Activated CD4-positive, alpha-beta T cell treated with anti-CD3 and anti-CD28 coated beads, Interleukin-2, amount 50 U/mL, for 1 hour (primary cell): ENCODE measurements at regions not wholly inside any gene's neighbourhood (a gene's known extent, or its start where the extent isn't known, plus 50 kb on each side); places are given as distances from the start of the nearest gene placed in this dataset.

Source experiments
- DNase-seq: peaks from one replicate; pipeline ENCODE4 v3.0.0-alpha.2; 2020

DNA sequence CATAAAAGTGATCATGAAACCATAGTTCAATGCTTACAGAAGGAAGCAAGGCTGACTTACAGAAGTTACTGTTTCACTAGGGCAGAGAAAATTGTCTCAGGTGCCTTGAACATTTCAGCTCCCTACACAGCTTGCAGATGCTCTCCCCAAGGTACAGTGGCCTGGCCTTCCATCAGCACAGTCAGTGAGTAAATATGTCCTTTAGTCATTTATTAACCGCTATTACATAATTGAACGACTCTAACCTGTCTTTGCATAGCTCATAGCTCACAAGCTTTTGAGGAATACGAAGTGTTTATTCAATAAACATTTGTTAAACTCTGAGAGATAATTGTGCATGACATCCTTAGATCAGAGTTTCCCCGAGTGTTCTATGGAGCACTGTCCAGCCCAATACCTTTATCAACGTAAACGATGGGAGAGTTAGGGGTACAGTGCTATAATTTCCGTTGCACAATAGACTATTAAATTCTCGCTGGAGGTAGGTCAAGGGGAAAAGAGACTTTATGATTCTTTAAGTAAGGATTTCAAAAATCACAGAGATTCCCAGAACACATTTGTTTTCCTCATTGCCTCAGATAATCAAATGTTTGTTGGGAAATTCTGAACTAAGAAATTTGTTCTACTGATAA is 677.8 kb downstream of the TSN start:
- no peak for DNase-seq

DNA sequence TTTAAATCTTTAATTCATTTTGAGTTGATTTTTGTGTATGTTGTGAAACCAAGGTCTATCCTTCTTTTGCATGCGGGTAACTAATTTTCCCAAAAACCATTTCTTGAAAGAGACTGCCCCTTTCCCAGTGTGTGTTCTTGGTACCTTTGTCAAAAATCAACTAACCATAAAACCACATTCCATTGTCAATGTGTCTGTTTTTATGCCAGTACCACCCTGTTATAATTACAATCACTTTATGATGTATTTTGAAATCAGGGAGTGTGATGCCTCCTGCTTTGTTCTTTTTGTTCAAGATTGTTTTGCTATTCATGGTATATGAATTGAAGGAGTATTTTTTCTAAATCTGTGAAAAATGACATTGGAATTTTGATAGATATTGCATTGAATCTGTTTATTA is 689.6 kb downstream of the TSN start:
- DNase-seq = no peak

DNA sequence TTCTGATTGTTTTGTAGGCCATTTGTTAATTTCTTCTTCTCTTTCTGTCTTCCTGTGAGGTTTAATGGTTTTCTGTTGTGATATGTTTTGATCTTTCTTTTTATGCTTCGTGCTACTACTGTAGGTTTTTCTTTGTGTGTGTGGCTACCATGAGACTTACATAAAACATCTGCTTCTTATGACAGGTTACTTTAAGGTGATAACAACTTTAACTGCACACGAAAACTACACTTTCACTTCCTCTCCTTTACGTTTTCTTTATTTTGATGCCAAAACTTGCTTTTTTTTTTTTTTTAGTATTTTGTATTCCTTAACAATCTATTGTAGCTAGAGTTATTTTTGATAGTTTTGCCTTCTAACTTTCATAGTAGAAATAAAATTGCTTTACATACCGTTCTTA is 691.3 kb downstream of the TSN start:
- DNase-seq = no peak

DNA sequence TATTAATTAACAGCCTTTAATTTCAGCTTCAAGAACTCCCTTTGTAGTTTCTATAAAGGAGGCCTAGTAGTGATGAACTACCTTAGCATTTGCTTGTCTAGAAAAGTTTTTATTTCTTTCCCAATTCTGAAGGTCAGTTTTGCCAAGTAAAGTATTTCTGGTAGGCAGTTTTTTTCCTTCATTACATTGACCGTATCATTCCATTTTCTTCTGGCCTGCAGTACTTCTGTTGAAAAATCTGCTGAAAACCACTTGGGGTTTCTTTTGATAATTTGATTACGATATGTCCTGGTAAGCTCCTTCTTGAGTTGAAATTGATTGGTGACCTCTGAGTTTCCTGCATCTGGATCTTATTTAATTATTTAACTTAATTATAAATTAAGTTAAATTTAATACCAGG is 691.8 kb downstream of the TSN start:
- no peak for DNase-seq

DNA sequence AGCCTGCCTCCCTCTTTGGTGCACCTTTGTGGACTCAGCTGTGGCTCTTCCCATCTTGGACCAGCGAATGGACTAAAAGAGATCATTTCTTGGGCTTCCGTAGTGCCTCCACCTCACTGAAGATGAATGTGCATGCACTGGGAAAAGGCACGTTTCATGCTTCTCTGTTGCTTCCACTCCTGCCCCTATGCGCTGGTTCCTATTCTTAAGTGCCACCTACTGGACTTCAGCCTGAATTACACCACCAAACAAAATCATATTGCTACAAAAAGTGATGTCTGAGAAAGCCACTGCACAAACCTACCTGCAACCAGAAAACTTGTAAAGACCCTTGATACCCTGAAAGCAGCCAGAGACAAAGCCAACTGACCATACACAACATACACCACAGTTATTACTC is 695.6 kb downstream of the TSN start:
- DNase-seq = no peak

DNA sequence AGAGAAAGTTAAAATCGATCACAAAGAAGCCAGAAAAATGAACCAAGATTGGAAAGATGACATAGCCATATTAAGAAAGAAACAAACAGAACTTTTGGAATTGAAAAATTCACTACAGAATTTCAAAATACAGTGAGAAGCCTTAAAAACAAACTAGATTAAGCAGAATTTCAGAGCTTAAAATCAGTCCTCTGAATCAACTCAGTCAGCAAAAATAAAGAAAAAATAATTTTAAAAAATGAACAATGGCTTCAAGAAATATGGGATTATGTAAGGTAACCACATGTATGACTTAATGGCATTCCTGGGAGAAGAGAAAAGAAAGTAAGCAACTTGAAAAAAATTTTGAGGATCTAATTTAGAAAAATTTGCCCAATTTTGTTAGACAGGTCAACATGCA is 696.2 kb downstream of the TSN start:
- no peak for DNase-seq

DNA sequence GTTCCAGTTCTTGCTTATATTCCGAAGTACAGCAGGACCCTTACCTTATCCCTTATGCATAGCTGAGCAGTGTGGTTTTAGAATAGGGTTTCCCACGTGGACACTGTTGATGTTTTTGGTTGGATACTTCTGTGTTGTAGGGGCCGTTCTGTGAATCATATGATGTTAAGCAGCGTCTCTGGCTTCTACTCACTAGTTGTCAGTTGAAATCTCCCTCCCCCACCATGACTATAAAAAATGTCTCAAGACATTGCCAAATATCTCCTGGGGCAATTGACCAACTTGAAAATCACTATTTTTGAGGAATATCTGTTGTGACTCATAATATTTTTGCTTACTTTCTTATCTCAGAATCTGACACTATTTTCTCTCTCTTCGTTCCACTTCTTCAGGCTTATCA is 713.7 kb downstream of the TSN start:
- DNase-seq = no peak

DNA sequence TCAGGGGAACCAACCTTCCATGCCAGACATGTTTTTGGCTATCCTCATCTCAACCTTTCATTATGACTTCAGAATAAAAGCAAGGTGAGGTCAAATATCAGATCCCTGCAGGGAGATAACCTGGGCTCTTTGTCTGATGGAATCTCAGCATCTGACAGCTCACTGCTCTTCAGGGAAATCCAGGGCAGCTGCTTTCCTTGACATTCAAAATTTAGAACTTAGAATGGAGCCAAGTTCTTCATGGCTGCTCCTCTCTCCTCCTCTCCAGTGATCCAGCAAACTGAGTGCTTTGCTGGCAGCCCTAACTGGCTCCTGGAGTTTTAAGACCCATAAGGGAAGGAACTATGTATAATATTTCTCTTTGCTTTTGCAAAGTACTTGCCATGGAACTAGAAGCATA is 716.3 kb downstream of the TSN start:
- no peak for DNase-seq

DNA sequence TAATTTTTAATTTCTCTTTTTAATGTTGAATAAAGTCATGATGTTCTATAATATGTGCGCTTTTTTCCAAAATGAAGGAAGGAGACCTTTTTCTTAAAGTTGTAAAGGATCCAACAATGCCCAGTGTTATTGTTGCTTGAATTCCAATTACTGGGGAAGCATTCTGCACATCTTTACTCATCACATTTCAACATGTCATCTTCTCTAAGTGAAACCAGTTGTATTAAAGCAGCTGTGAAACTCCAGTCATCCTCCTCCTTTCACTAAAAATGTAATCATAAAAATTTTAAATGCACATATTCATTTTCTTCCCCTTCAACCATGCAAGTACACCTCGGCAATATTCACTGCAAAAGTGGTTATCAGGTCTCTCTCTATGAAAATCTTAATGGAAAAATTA is 722.7 kb downstream of the TSN start:
- DNase-seq = no peak

DNA sequence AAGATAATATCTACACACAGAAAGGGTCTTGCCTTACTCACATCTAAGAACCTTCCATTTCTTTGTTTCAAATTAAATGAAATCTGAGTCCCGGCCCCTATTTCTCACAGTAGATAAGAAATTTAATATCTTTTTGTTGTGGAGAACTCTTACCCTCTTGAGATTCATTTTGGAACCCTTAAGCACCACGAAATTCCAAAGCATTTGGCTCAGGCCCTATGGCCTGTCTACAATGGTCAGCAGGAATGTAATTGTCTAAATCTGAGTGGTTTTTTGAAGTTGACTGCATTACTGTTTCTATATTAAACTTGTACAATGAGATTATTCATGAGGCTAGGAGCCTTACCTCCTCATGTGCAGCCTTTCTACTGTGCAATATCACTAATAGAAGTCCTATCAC is 723.3 kb downstream of the TSN start:
- no peak for DNase-seq

DNA sequence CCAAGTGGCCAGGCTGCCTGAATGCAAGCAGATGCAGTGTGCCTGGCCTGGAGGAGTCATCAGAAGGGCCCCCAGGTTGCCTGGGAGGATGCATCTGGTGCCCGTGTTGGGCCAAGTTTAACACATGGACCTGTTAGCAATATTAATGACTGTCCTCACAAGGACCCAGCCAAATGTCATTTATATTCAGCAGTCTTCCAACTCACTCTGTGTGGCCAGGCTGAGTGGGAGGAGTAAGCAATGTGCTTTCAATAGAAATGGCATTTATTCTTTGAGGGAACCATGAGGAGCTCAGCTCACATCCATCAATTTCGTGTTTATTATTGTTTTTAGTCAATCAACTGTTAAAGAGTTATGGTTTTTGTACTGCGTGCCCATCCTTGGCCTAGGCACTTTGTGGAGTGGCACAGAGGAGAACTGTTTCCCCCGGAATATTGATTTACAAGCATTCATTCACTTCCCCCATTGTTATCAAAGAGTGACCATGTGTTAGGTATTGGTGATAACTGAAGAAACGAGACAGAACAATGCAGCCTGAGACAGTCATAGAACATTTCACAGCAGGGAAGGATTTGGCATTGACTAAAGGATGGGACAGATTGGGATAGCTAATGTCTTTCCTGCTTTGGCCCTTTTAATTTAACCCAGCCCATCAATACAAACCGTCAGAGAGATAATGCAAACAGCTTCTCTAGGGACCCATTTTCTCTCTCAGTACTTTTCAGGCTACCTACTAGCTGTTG is 725.2 kb downstream of the TSN start:
- no peak for DNase-seq

DNA sequence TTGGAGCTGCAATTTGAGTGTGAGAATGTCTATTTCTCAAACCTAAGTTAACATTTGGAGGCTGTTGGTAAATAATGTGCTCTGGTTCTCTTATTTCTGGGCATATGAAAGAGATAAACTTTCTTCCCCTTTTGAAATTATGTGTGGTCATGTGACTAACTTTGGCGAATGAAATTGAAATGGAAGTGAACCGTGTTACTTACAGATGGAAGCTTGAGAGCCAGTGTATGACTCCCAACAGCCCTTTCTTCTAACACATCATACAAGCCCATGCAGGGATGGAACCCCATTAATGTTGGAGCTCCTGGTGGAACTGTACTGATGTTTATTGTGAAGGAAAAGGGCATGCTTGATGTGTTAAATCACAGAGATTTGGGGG is 725.8 kb downstream of the TSN start:
- no peak for DNase-seq

DNA sequence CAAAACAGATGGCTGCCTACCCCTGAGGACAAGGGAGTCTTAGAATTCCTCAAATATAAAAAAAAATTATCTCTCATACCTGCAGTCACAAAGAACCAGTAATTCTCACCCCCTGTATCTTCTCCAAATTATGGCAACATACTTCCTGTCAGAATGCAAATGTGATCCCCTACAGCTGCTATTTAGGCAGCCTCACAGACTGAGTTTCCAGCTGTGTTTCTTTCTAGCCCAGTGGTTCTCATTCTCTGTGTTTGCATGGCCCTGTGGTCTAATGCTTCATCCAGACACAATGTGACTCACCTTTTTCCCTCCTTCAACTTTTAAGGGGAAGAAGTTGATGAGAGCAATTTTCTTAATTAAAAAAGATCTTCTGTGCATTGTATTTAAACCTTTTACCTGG is 726.3 kb downstream of the TSN start:
- DNase-seq = no peak

DNA sequence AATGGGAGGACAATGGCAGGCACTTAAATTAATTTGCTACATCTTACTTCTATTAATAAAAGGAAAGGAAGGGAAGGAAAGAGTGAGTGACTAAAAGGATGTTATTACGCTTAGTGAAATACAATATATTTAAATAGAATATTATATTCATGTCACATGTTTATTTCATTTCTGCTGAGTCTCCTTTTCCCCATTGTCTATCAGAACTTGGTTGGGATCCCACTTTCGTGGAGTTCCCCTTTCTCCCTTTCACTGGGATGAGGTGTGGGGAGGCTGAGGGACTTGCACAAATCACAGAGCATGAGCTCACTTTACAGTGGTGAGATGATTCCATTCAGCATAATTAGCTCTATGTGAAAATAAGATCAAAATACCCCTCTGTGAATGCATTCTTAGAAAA is 730.6 kb downstream of the TSN start:
- DNase-seq = no peak

DNA sequence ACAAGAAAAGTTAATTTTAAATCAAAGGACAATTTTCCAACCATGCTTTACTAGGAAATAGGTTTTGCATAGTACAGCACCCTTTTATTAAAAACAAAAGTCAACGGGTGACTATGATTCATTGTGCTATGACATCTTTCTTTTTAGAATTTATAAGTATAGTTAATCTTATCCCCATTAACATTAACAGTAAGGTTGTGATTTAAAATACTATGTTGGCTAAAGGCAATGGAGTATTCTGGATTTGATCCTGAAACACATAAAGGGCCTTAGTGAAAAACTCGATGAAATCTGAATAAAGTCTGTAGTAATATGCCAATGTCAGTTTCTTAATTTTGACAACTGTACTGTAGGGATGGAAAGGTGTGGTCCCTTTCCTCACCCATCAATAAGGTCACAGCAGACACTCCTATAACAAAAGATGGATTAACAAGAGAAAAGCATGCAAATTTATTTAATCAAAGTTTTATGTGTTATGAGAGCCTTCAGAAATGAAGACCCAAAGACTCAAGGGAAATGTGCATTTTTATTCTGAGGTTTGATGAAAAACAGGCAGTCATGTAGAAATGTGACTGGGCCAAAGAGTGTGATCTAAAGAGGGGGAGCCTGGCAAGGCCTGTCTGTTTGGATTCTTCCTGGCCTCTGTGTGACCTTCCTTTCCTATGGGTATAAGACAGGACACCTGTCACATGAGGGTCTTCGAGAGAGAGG is 731.4 kb downstream of the TSN start:
- DNase-seq = no peak

DNA sequence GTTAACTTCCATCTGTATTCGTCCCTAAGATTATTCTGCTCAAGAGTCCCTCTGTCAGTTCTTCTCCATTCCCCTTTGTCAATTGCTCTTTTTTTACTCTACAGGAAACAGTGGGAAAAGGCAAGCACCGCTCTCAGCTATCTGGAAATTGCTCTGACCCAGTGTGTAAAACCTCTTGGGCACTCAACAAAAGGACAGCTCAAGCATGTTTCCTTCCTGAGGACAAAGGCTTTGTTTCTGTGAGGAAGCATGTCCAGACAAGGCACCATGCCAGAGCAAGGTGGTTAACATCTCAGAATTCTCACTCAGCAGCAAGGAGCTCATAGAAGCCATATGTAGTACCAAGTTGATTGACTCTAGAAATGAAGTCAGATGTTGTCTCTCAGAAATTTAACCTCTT is 735.6 kb downstream of the TSN start:
- no peak for DNase-seq

DNA sequence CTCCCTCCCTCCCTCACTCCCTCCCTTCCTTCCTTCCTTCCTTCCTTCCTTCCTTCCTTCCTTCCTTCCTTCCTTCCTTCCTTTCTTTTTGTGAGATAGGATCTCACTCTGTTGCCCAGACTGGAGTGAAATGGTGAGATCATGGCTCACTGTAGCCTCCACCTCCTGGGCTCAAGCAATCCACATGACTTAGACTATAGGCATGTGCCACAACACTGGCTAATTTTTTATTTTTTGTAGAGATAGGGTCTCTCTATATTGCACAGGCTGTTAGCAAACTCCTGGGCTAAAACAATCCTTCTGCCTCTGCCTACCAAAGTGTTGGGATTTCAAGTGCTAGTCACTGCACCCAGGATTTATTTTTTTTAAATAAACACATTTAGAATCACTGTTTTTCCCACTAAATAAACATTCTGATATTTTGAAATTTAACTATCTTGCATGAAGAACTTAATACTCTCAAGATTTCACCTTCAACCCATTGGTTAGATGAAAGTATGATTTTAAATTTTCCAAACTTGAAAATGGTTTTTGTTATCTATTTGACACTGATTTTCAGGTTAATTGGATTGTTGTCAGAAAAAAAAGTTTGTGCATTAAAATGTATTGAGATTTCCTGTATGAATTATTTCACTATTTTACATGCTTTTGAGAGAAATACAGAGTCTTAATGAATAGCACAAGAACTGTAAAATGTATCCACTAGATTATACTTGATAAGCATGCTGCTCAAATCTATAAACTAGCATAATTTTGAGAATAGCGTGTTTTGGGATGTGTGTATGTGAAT is 745.1 kb downstream of the TSN start:
- DNase-seq = no peak

DNA sequence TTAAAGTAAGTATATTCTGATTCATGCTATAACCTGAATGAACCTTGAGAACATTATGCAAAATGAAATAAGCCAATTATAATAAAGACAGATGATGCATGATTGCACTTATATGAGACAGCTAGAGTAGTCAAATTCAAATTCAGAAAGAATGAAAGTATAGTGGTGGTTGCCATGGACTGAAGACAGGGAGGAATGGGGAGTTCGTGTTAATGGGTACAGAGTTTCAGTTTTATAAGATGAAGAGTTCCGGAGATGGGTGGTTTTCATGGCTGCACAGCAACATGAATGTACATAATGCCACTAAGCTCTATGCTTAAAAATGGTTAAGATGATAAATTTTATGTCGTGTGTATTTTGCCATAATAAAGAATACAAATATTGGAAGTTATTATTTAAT is 751.2 kb downstream of the TSN start:
- no peak for DNase-seq

DNA sequence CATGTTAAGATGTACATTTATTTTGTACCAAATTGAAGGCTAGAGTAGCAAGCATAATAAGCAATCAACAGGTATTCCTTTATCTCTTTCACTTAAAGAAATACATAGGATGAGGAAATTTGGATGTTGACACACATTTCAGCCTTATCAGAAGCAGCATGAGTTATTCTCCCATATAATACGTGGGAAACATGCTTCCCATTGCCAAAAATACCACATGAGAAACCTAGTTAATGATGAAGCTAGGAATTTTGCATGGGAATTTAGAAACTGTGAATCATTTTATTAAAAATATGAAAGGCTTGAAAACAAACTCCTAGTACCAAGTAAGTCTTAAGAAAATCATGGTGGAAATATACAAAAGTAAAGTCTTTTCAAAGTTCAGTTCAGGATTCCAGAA is 751.8 kb downstream of the TSN start:
- no peak for DNase-seq

DNA sequence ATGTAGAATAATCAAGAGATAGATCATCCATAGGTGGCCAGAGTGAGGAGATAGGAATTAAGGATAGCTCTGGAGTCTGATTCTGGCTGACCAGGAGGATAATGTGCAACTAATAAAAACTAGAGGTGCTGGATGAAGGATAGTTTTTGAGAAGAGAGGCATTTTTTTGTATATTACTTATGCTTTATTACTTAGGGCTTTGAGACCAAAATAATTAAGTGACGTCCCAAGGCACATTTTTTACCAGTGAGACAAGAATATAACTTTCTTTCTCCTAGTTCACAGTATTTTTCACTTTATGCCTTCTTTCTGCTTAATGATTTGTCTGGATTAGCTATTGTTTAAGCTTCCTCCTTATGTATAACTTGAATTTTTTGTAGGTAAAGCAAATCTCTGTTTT is 756.6 kb downstream of the TSN start:
- DNase-seq = no peak

DNA sequence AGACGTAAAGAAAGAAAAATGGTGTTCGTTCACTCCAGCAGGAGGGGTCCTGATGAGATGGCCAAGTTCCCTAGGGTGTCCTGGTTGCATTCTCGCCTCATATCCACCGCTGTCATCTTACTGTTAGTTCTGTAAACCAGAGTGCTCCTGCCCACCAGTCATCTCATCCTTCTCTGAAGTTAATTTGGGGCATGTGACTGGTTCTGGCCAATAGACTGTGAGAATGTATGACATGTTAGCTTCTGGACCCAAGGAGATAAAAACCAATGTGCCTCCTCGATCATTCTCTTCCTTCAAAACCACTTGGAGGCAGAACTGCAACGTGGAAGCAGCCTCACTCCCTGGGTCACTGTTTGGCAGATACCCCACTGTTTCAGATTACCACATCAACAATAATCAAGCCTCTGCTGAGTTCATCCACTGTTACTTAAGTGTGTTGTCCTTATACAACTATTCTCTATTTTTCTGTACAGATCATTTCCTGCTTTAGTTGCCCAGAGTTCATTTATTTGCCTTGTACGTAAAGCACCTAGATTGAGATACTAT is 759.1 kb downstream of the TSN start:
- no peak for DNase-seq

DNA sequence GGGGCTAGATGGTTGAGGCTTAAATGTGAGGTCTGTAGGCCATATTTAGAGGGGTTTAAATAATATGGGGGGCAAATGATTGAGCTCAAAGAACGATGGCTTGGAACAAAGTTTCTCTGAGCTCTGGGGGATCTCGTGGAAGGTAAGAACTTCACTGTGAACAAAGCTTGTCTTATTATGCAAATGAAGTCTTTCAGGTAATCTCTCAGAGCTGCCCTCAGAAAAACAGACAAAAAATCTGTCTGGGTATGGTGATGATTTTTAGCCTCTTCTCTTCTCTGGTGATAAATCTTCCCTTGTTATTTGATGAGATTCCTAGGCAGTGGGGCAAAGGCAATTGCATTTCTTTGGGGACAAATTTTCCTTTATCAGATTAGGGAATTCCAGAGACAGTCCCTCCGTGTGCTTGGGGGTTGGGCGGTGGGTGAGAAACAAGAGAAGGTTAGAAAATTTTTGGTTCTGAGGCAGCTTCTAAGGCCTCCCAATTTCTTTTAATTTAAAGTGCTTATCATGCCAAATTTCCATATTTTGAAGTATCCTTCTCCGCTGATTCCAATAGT is 760.4 kb downstream of the TSN start:
- DNase-seq = no peak

DNA sequence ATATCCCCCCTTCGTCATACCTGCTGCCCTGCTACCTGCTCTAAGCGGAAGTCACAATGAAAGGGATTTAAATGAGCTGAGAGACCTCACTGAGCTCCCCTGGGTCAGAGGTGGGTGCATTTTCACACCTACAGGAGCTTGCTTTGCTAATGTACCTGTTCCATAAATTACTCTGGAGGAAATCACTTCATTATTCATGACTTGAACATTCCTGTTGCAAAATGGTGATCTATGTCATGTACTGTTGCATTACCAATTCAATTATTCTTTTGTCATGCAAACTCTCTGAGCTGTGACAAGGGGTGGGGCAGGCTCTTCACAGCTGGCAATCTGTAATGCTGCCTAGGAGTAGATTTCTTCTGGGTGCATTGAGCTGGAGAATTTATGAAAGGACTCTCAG is 761.3 kb downstream of the TSN start:
- DNase-seq = no peak
